ENCODE measurements at regions not wholly inside any gene's neighbourhood (a gene's known extent, or its start where the extent isn't known, plus 50 kb on each side); places are given as distances from the start of the nearest gene placed in this dataset.

GRCh38 chrX:45400027-45400779 lies 199.5 kb upstream of the DIPK2B start:
- Mint-ChIP-seq H3K4me1 (peaks cover 19 to 24% of the 10 kb centered on the region in 2 experiments), H3K27ac (peak overlapping the region; percentile 76 to 100 (median 98)), H3K9me3 (peaks cover 74 to 78% of the 10 kb centered on the region in 2 experiments), H3K4me3 (no peak overlapping the region), H3K36me3 (ENCODE audit: insufficient read depth in 1 of 3, low read depth in 3 of 3) (peaks cover 11 to 17% (median 11%) of the 10 kb centered on the region in 3 experiments; a peak in 6 of 7 replicates), H3K27me3 (ENCODE audit: low read depth) (no peaks in the 10 kb centered on the region)
- Histone ChIP-seq H3K56ac (ENCODE audit: insufficient read length, low read depth, low read length) (no peak overlapping the region), H3K23me2 (ENCODE audit: insufficient read length, low read depth, low read length, poor library complexity, severe bottlenecking) (no peaks in the 10 kb centered on the region), H2AK5ac (ENCODE audit: insufficient read length, low read length) (no peak overlapping the region), H3K4ac (ENCODE audit: low read depth, low read length) (no peak overlapping the region), H3K27me3 (ENCODE audit: insufficient read depth, low read length) (no peaks in the 10 kb centered on the region), H3K23ac (ENCODE audit: insufficient read length, low read depth, low read length) (no peak overlapping the region), H2BK5ac (ENCODE audit: insufficient read length, low read length) (peak overlapping the region; percentile 100), H2AFZ (ENCODE audit: low read length) (no peak overlapping the region), H4K5ac (ENCODE audit: insufficient read length, low read depth, low read length) (peak overlapping the region; percentile 76), H2BK15ac (ENCODE audit: low read depth, low read length) (no peak overlapping the region), H4K8ac (replicated peaks; ENCODE audit: insufficient read length, low read depth, low read length) (no peak overlapping the region), H3K27ac (ENCODE audit: insufficient read length, low read depth, low read length) (peak overlapping the region; percentile 98), H3K79me1 (ENCODE audit: insufficient read depth, low read depth, low read length, poor library complexity, severe bottlenecking) (no peaks in the 10 kb centered on the region), H3K9ac (ENCODE audit: extremely low read depth, insufficient read length, low read length) (no peak overlapping the region), H4K20me1 (ENCODE audit: control insufficient read depth, insufficient read depth, insufficient read length) (no peaks in the 10 kb centered on the region), H3K4me1 (ENCODE audit: insufficient read depth, low read length) (peaks cover 4% of the 10 kb centered on the region; the same call in 1 of the 2 replicates), H4K91ac (ENCODE audit: insufficient read length, low read depth, low read length) (no peak overlapping the region), H3T11ph (ENCODE audit: low read length) (no peak overlapping the region), H2BK120ac (ENCODE audit: low read depth, low read length, poor library complexity, severe bottlenecking) (no peak overlapping the region), H3K14ac (ENCODE audit: insufficient read depth, low read length) (no peak overlapping the region), H3K18ac (ENCODE audit: insufficient read length, low read depth, low read length) (peak overlapping the region; percentile 52), H3K9me3 (ENCODE audit: control insufficient read depth, low read depth, low read length) (peaks cover 2% of the 10 kb centered on the region), H2BK20ac (ENCODE audit: low read depth, low read length, poor library complexity, severe bottlenecking) (no peak overlapping the region), H2BK12ac (ENCODE audit: insufficient read length, low read depth, low read length) (no peak overlapping the region), H3K79me2 (ENCODE audit: insufficient read depth, low read length) (no peaks in the 10 kb centered on the region), H3K4me2 (ENCODE audit: insufficient read depth, insufficient read length, low read length) (peak overlapping the region; percentile 32)
- no peak for TF ChIP-seq CTCF (conservative IDR thresholded peaks at IDR 0.05)
- WGBS (ENCODE audit: extremely low coverage, insufficient read length, low lambda C conversion rate), result no CpG with 5 or more reads among the region's 3 CpGs
- no peak for DNase-seq
